ENCODE measurements at regions not wholly inside any gene's neighbourhood (a gene's known extent, or its start where the extent isn't known, plus 50 kb on each side); places are given as distances from the start of the nearest gene placed in this dataset.

DNA sequence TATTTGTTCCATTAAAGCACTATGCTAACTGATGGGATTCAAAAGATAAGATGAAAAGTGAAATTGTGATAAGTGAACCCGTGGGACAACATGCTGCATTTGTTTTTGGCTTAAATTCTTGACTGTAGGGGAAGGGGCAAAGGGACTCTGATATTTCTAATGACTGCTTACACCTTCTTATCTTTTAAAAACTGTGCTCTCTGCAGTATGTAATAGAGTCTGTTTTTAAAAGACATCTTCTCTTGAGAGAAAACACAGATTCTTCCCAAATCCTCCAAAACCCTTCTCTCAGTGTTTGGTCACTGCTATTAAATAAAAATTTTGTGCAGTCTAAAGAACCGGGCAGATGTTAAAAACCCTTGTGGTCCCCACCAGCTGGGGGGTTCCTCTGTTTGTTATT is 327.8 kb upstream of the FANCL start:
- Histone ChIP-seq H3K4me1 (ENCODE audit: control insufficient read depth, insufficient read depth, low read length) (no peaks in the 10 kb centered on the region), H3K4me3 (ENCODE audit: low read length) (no peak overlapping the region), H3K27ac (ENCODE audit: low read length) (no peak overlapping the region), H3K27me3 (ENCODE audit: control insufficient read depth, insufficient read depth) (no peaks in the 10 kb centered on the region), H3K9me3 (ENCODE audit: control insufficient read depth, low read length) (no peaks in the 10 kb centered on the region)
- intact Hi-C loops (cut with DNase I) = no loop called here
- WGBS = 47% methylated on average over 2 of the region's 2 CpGs
- DNase-seq = no peak
- ATAC-seq = no peak

- Histone ChIP-seq H3K27ac (ENCODE audit: low read length) (no peak overlapping the region), H3K27me3 (ENCODE audit: control insufficient read depth, insufficient read depth) (no peaks in the 10 kb centered on the region), H3K4me3 (ENCODE audit: low read length) (no peak overlapping the region), H3K4me1 (ENCODE audit: control insufficient read depth, insufficient read depth, low read length) (no peaks in the 10 kb centered on the region), H3K9me3 (ENCODE audit: control insufficient read depth, low read length) (no peaks in the 10 kb centered on the region)
- DNase-seq = no peak
- intact Hi-C loops (cut with DNase I) = no loop called here
- WGBS = 44% methylated on average over 2 of the region's 2 CpGs
- no peak for ATAC-seq
These were observed 321.2 kb upstream of the FANCL start for GRCh38 chr2:58562276-58562675.

- no peaks in the 10 kb centered on the region for H3K9me3 ChIP-seq (ENCODE audit: control insufficient read depth, low read length)
- no peaks in the 10 kb centered on the region for H3K4me1 ChIP-seq (ENCODE audit: control insufficient read depth, insufficient read depth, low read length)
- ATAC-seq (no peak), DNase-seq (no peak)
- no peak overlapping the region for H3K27ac ChIP-seq (ENCODE audit: low read length)
- no peaks in the 10 kb centered on the region for H3K27me3 ChIP-seq (ENCODE audit: control insufficient read depth, insufficient read depth)
- intact Hi-C loops (cut with DNase I) = no loop called here
- WGBS = 78% methylated on average over 3 of the region's 3 CpGs
- no peak overlapping the region for H3K4me3 ChIP-seq (ENCODE audit: low read length)
These were observed 319.4 kb upstream of the FANCL start for GRCh38 chr2:58560531-58560930.

DNA sequence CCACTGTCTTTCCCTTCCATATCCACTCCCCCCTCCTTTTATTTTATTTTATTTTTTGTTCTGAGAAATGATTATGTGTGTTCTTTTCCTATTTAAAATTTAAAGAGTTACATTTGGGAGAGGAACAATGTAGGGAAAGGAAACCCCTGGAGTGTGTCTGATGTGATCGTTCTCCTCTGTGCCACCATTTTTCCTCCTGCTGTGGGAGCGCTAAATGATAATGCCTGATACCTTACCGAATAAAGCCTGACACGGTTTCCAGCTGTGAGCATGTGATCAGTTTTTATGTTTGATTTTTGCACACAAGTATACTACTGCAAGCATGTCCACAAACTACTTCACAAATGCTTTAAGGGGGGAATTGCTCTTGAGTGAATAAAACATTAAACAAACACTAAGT is 317.8 kb upstream of the FANCL start:
- Histone ChIP-seq H3K27me3 (ENCODE audit: control insufficient read depth, insufficient read depth) (no peaks in the 10 kb centered on the region), H3K27ac (ENCODE audit: low read length) (no peak overlapping the region), H3K9me3 (ENCODE audit: control insufficient read depth, low read length) (no peaks in the 10 kb centered on the region), H3K4me3 (ENCODE audit: low read length) (no peak overlapping the region), H3K4me1 (ENCODE audit: control insufficient read depth, insufficient read depth, low read length) (no peaks in the 10 kb centered on the region)
- DNase-seq = no peak
- WGBS = 63% methylated on average over 4 of the region's 4 CpGs
- ATAC-seq = no peak
- intact Hi-C loops (cut with DNase I) = no loop called here

- no peak overlapping the region for H3K4me3 ChIP-seq (ENCODE audit: low read length)
- H3K9me3 ChIP-seq (ENCODE audit: control insufficient read depth, low read length) = no peaks in the 10 kb centered on the region
These were observed 316.1 kb upstream of the FANCL start for GRCh38 chr2:58557176-58557575.

GRCh38 chr2:58553937-58554336 is 312.8 kb upstream of the FANCL start:
- 42% methylated on average over 2 of the region's 2 CpGs for WGBS
- no peak for ATAC-seq
- Histone ChIP-seq H3K4me3 (ENCODE audit: low read length) (no peak overlapping the region), H3K27me3 (ENCODE audit: control insufficient read depth, insufficient read depth) (no peaks in the 10 kb centered on the region), H3K9me3 (ENCODE audit: control insufficient read depth, low read length) (no peaks in the 10 kb centered on the region), H3K4me1 (ENCODE audit: control insufficient read depth, insufficient read depth, low read length) (no peaks in the 10 kb centered on the region), H3K27ac (ENCODE audit: low read length) (no peak overlapping the region)
- no peak for DNase-seq
- intact Hi-C loops (cut with DNase I) = no loop called here

More at GRCh38 chr2:58557176-58557575, 316.1 kb upstream of the FANCL start:
- WGBS = 88% methylated on average over 6 of the region's 6 CpGs
- no peaks in the 10 kb centered on the region for H3K27me3 ChIP-seq (ENCODE audit: control insufficient read depth, insufficient read depth)
- DNase-seq (no peak), ATAC-seq (no peak)
- no peaks in the 10 kb centered on the region for H3K4me1 ChIP-seq (ENCODE audit: control insufficient read depth, insufficient read depth, low read length)
- H3K27ac ChIP-seq (ENCODE audit: low read length) = no peak overlapping the region
- intact Hi-C loops (cut with DNase I) = no loop called here

DNA sequence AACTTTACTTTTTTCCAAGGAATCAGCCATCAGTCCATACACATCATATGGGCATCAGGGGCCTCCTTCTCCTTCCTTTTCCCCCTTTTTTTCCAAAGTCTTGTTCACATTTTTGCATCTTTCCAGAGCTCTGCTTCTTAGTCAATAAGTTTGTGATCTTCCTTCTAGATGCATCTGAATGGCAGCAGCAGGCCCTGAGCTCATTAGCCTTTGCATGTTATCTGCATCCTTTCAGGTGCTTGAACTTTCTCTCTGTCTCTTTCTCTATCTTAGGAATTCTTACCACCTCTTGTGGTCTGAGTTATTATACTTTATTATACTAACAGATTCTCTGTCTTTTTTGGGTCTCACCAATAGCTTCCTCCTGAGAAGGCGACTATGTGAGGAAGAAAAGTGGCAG is 312.4 kb upstream of the FANCL start:
- H3K27ac ChIP-seq (ENCODE audit: low read length) = no peak overlapping the region
- no peaks in the 10 kb centered on the region for H3K27me3 ChIP-seq (ENCODE audit: control insufficient read depth, insufficient read depth)
- no peak for ATAC-seq
- 80% methylated on average over 1 of the region's 1 CpG for WGBS
- H3K9me3 ChIP-seq (ENCODE audit: control insufficient read depth, low read length) = no peaks in the 10 kb centered on the region
- no peaks in the 10 kb centered on the region for H3K4me1 ChIP-seq (ENCODE audit: control insufficient read depth, insufficient read depth, low read length)
- DNase-seq = no peak
- H3K4me3 ChIP-seq (ENCODE audit: low read length) = no peak overlapping the region
- intact Hi-C loops (cut with DNase I) = no loop called here

- Histone ChIP-seq H3K9me3 (ENCODE audit: control insufficient read depth, low read length) (no peaks in the 10 kb centered on the region), H3K4me3 (ENCODE audit: low read length) (no peak overlapping the region), H3K27me3 (ENCODE audit: control insufficient read depth, insufficient read depth) (no peaks in the 10 kb centered on the region), H3K4me1 (ENCODE audit: control insufficient read depth, insufficient read depth, low read length) (no peaks in the 10 kb centered on the region), H3K27ac (ENCODE audit: low read length) (no peak overlapping the region)
- intact Hi-C loops (cut with DNase I) = no loop called here
- ATAC-seq (no peak), DNase-seq (no peak)
- WGBS = 86% methylated on average over 3 of the region's 3 CpGs
These were observed 304.5 kb upstream of the FANCL start for GRCh38 chr2:58545300-58546280.

GRCh38 chr2:58543442-58543841 is 302.3 kb upstream of the FANCL start:
- Histone ChIP-seq H3K27ac (ENCODE audit: low read length) (no peak overlapping the region), H3K4me1 (ENCODE audit: control insufficient read depth, insufficient read depth, low read length) (no peaks in the 10 kb centered on the region), H3K27me3 (ENCODE audit: control insufficient read depth, insufficient read depth) (no peaks in the 10 kb centered on the region), H3K9me3 (ENCODE audit: control insufficient read depth, low read length) (no peaks in the 10 kb centered on the region), H3K4me3 (ENCODE audit: low read length) (no peak overlapping the region)
- intact Hi-C loops (cut with DNase I) = no loop called here
- ATAC-seq (no peak), DNase-seq (no peak)
- WGBS = 72% methylated on average over 3 of the region's 3 CpGs

- intact Hi-C loops (cut with DNase I) = no loop called here
- 65% methylated on average over 7 of the region's 7 CpGs for WGBS
These were observed 300.4 kb upstream of the FANCL start for GRCh38 chr2:58541511-58541910.

DNA sequence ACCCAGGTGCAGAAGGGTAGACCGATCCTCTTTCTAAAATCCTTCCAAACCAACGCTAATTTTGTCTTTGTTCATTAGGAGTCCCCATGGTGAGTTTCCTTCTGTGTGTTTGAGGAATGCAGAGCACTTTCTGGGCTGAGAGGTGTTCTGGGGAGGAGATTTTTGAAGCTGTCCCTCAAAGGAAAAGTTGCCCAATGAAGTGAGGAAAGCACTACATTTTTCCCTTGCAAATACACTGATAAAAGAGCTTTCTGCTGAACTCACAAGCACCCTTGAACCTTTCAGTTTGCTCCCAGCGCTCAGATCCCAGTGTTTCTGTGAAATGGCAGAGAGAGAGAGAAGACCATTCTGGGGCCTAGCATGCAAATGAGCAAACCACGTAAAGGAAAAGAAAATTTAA is 299.6 kb upstream of the FANCL start:
- 39% methylated on average over 4 of the region's 4 CpGs for WGBS
- Histone ChIP-seq H3K9me3 (ENCODE audit: control insufficient read depth, low read length) (no peaks in the 10 kb centered on the region), H3K4me1 (ENCODE audit: control insufficient read depth, insufficient read depth, low read length) (no peaks in the 10 kb centered on the region), H3K4me3 (ENCODE audit: low read length) (no peak overlapping the region), H3K27me3 (ENCODE audit: control insufficient read depth, insufficient read depth) (no peaks in the 10 kb centered on the region), H3K27ac (ENCODE audit: low read length) (no peak overlapping the region)
- ATAC-seq (no peak), DNase-seq (no peak)
- intact Hi-C loops (cut with DNase I) = no loop called here

More at GRCh38 chr2:58541511-58541910, 300.4 kb upstream of the FANCL start:
- Histone ChIP-seq H3K27me3 (ENCODE audit: control insufficient read depth, insufficient read depth) (no peaks in the 10 kb centered on the region), H3K27ac (ENCODE audit: low read length) (no peak overlapping the region), H3K4me1 (ENCODE audit: control insufficient read depth, insufficient read depth, low read length) (no peaks in the 10 kb centered on the region), H3K4me3 (ENCODE audit: low read length) (no peak overlapping the region), H3K9me3 (ENCODE audit: control insufficient read depth, low read length) (no peaks in the 10 kb centered on the region)
- ATAC-seq (no peak), DNase-seq (no peak)
